ENCODE measurements at regions not wholly inside any gene's neighbourhood (a gene's known extent, or its start where the extent isn't known, plus 50 kb on each side); places are given as distances from the start of the nearest gene placed in this dataset.

DNA sequence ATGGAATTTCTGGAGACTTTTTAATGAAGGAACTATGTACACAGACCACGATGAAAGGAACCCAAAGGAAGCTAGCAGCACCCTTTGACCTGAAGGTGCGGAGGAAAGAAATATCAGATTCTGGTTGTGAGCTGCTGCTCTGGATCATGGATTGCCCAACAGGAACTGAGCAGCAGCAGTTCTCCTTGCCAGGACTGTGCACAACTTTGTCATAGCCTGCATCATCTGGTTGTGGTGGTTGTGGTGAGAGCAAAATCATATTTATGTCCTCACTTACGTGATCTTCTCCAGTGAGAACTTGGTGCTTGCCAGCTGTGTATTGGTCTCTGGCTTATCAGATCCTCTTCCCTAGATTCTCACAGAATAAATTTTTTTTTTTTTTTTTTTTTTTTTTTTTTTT is 70.7 kb upstream of the LPAR1 start:
- TF ChIP-seq, protein P1, sequence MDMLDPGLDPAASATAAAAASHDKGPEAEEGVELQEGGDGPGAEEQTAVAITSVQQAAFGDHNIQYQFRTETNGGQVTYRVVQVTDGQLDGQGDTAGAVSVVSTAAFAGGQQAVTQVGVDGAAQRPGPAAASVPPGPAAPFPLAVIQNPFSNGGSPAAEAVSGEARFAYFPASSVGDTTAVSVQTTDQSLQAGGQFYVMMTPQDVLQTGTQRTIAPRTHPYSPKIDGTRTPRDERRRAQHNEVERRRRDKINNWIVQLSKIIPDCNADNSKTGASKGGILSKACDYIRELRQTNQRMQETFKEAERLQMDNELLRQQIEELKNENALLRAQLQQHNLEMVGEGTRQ (IDR thresholded peaks at IDR 0.05; ENCODE audit: low read depth, low read length): no peak
- TF ChIP-seq, protein P2, sequence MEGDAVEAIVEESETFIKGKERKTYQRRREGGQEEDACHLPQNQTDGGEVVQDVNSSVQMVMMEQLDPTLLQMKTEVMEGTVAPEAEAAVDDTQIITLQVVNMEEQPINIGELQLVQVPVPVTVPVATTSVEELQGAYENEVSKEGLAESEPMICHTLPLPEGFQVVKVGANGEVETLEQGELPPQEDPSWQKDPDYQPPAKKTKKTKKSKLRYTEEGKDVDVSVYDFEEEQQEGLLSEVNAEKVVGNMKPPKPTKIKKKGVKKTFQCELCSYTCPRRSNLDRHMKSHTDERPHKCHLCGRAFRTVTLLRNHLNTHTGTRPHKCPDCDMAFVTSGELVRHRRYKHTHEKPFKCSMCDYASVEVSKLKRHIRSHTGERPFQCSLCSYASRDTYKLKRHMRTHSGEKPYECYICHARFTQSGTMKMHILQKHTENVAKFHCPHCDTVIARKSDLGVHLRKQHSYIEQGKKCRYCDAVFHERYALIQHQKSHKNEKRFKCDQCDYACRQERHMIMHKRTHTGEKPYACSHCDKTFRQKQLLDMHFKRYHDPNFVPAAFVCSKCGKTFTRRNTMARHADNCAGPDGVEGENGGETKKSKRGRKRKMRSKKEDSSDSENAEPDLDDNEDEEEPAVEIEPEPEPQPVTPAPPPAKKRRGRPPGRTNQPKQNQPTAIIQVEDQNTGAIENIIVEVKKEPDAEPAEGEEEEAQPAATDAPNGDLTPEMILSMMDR (conservative IDR thresholded peaks at IDR 0.05; ENCODE audit: low read depth, low read length): no peak
- TF ChIP-seq MAFK (IDR thresholded peaks at IDR 0.05; ENCODE audit: low read depth, low read length) (no peak), CEBPB (IDR thresholded peaks at IDR 0.05; ENCODE audit: low read depth, low read length) (peak; percentile 93), POLR2A (IDR thresholded peaks at IDR 0.05; ENCODE audit: low read depth, low read length) (no peak)

All from IMR-90 (cell line).